Ovary (tissue), 7 donors: ENCODE measurements at regions not wholly inside any gene's neighbourhood (a gene's known extent, or its start where the extent isn't known, plus 50 kb on each side); places are given as distances from the start of the nearest gene placed in this dataset.

Experiments
- DNase-seq, 5 donors: peaks; one replicate each; pipeline ENCODE4 v3.0.0-alpha.2; 2019 to 2020
- H3K27ac ChIP-seq, 2 donors: fragments of 200-600 bp; one replicate each; pipeline versions ENCODE4 v1.5.1 to v1.8.0; 2019 to 2022
- H3K27me3 ChIP-seq: fragments of 200-600 bp; one replicate; pipeline ENCODE4 v1.8.0; 2022
- H3K36me3 ChIP-seq: fragments of 200-600 bp; sonication (generic); one replicate; pipeline ENCODE4 v1.5.1; 2019
- H3K4me1 ChIP-seq: one replicate; pipeline ENCODE4 v1.8.1; 2013; ENCODE audit warnings: mild to moderate bottlenecking, moderate library complexity; ENCODE audit not compliant: insufficient read depth
- H3K4me3 ChIP-seq: fragments of 200-600 bp; sonication (generic); one replicate; pipeline ENCODE4 v1.5.1; 2017
- H3K9me3 ChIP-seq, 2 donors: fragments of 200-600 bp in 1 of 2; sonication (generic) in 1 of 2; one replicate each; pipeline versions ENCODE4 v1.5.1 to v1.8.1; 2013 to 2019; ENCODE audit warnings: mild to moderate bottlenecking in 1 of 2, moderate library complexity in 1 of 2
- EP300 ChIP-seq: sonication (generic); formaldehyde crosslinking; IDR thresholded peaks from one replicate; pipeline ENCODE4 v1.6.1; 2017; ENCODE audit warnings: antibody characterized with exemption
- POLR2A ChIP-seq: fragments of 450-650 bp; IDR thresholded peaks from one replicate; pipeline ENCODE4 v1.6.1; 2017; ENCODE audit warnings: antibody characterized with exemption, mild to moderate bottlenecking, moderate library complexity
- WGBS, 3 donors: extraction: QIAGEN DNeasy Blood & Tissue Kit in 1 of 3; methylation state at CpG; one replicate each; pipeline versions ENCODE4 v1.1.5 to v1.1.7; 2013 to 2017; 5-methylcytosine and 5-hydroxymethylcytosine counted together
- intact Hi-C, 4 donors: fragments of 100-400 bp; cut with DNase I; formaldehyde crosslinking; loops; one replicate each; pipeline versions ENCODE4 v1.11.0 to v1.15.1; 2022 to 2023
- TF ChIP-seq, protein P1 (sequence below), 3 donors: fragments of 450-650 bp in 2 of 3; fragments of 200-600 bp in 1 of 3; IDR thresholded peaks; one replicate each; pipeline versions ENCODE4 v1.5.1 to v1.8.0; 2016 to 2022; ENCODE audit warnings: antibody characterized with exemption in 3 of 3, mild to moderate bottlenecking in 1 of 3
- donor health status: DM: no; HTN: no; CAD: no; lungs with moderate emphysema.
- donor health status: DM: no; HTN: no; CAD: no.
- donor health status: Bipolar disorder and iron deficiency.
- donor health status: DM: no; HTN: no; CAD: no.
- donor health status: DM: yes; HTN: yes; CAD: no.

DNA sequence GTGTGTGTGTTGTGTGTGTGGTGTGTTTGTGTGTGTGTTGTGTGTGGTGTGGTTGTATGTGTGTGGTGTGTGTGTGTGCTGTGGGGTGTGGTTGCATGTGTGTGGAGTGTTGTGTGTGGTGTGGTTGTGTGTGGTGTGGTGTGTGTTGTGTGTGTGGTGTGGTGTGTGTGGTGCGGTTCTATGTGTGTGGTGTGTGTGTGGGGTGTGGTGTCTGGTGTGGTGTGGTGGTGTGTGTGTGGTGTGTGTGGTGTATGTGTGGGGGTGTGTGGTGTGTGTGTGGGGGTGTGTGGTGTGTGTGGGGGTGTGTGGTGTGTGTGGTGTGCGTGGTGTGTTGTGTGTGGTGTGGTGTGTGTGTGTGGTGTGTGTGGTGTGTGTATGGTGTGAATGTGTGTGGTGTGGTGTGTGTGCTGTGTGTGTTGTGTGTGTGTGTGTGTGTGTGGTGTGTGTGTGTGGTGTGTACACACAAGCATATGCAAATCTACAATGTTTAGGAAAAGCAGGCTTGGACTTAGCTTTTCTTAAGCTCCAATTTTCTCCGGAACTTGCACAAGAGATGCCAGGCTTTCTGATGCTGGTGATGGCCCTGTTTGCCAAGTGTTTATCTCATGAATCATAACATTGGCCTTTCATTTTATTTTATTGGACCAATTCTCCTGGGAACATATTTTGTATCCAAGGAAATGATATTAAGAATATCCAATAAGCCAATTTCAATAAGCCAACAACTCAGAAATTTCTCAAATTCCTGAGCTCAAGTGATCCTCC, 148.7 kb downstream of the SPATA18 start:
- H3K27ac ChIP-seq: no peak overlapping the region
- H3K4me1 ChIP-seq: no peaks in the 10 kb centered on the region
- no peak for TF ChIP-seq EP300
- TF ChIP-seq, protein P1, sequence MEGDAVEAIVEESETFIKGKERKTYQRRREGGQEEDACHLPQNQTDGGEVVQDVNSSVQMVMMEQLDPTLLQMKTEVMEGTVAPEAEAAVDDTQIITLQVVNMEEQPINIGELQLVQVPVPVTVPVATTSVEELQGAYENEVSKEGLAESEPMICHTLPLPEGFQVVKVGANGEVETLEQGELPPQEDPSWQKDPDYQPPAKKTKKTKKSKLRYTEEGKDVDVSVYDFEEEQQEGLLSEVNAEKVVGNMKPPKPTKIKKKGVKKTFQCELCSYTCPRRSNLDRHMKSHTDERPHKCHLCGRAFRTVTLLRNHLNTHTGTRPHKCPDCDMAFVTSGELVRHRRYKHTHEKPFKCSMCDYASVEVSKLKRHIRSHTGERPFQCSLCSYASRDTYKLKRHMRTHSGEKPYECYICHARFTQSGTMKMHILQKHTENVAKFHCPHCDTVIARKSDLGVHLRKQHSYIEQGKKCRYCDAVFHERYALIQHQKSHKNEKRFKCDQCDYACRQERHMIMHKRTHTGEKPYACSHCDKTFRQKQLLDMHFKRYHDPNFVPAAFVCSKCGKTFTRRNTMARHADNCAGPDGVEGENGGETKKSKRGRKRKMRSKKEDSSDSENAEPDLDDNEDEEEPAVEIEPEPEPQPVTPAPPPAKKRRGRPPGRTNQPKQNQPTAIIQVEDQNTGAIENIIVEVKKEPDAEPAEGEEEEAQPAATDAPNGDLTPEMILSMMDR (IDR thresholded peaks at IDR 0.05): no peak
- no peaks in the 10 kb centered on the region for H3K9me3 ChIP-seq
- no peaks in the 10 kb centered on the region for H3K27me3 ChIP-seq
- intact Hi-C loops: no loop called here
- H3K4me3 ChIP-seq: no peak overlapping the region
- 66 to 88% (median 75%) methylated on average over 3 of the region's 3 CpGs for WGBS, 3 donors
- no peak for DNase-seq
- no peaks in the 10 kb centered on the region for H3K36me3 ChIP-seq

DNA sequence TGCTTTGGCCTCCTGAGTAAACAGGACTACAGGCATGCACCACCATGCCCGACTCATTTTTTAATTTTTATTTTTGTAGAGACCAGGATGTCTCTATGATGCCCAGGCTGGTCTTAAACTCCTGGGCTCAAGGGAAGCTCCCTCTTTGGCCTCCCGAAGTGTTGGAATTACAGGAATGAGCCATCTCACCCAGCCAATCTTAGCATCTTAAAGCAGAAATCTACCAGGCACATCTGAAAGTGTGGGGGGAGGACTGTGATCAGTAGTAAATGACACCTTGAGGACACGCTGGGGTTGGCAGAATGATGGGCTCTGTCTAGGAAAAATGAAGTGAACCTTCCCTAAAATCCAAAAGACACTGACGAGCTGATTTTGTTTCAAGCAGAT, 149.2 kb downstream of the SPATA18 start:
- no peaks in the 10 kb centered on the region for H3K36me3 ChIP-seq
- H3K4me1 ChIP-seq: no peaks in the 10 kb centered on the region
- TF ChIP-seq EP300 (no peak), POLR2A (no peak)
- TF ChIP-seq, protein P1 (IDR thresholded peaks at IDR 0.05): no peak
- H3K27ac ChIP-seq: no peak overlapping the region
- intact Hi-C loops: no loop called here
- no peaks in the 10 kb centered on the region for H3K9me3 ChIP-seq
- 85 to 88% (median 86%) methylated on average over 4 of the region's 4 CpGs for WGBS, 3 donors
- H3K27me3 ChIP-seq: no peaks in the 10 kb centered on the region
- no peak for DNase-seq
- no peak overlapping the region for H3K4me3 ChIP-seq

DNA sequence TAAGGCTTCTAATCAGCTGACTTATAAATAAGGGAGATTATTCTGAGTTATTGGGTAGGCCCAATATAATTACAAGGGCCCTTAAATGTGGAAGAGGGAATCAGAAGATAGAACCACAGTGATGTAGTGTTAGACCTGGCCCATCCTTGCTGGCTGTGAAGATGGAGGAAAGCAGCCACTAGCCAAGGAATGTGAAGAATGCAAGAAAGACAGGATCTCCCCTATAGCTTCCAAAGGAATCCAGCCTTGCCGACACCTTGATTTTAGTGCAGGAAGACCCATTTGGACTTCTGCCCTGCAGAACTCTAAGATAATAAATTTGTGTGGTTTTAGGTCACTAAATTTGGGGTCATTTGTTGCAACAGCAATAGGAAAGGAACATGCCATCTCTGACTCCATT, 150.6 kb downstream of the SPATA18 start:
- Histone ChIP-seq H3K27ac (no peak overlapping the region), H3K9me3 (no peaks in the 10 kb centered on the region), H3K36me3 (no peaks in the 10 kb centered on the region), H3K27me3 (no peaks in the 10 kb centered on the region), H3K4me3 (no peak overlapping the region), H3K4me1 (no peaks in the 10 kb centered on the region)
- intact Hi-C loops: no loop called here
- DNase-seq: no peak
- WGBS, 3 donors: 39 to 76% (median 48%) methylated on average over 1 of the region's 1 CpG
- TF ChIP-seq EP300 (no peak), POLR2A (no peak)
- TF ChIP-seq, protein P1 (IDR thresholded peaks at IDR 0.05): no peak

DNA sequence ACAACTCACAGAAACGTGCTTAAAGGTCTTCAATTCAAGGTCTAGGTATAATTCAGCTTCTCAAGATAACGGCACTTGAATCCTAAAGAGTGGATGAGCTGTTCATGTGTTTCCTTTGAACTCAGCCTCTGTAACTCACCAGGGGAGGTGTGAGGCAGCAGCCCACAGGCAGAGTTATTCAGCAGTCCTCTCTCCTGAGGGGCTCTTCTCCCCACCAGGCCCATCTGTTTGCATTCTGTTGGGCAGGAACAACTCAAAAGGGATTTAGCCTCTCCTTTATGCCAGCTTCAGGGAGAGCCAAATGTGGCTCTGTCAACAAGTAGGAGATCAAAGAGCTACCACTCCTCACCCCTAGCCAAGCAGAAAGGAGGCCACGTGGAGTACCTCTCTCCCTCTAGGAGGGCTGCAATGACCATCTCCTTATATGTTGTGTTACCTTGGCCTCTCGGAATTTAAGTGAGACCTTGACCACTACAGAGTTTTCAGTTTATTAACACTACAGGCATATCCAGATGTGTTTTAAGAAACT, 151.2 kb downstream of the SPATA18 start:
- Histone ChIP-seq H3K27me3 (no peaks in the 10 kb centered on the region), H3K36me3 (no peaks in the 10 kb centered on the region), H3K4me1 (no peaks in the 10 kb centered on the region), H3K27ac (no peak overlapping the region), H3K4me3 (no peak overlapping the region), H3K9me3 (no peaks in the 10 kb centered on the region)
- WGBS, 3 donors: 63 to 71% (median 68%) methylated on average over 4 of the region's 4 CpGs
- TF ChIP-seq, protein P1 (IDR thresholded peaks at IDR 0.05): no peak
- TF ChIP-seq EP300 (no peak), POLR2A (no peak)
- no peak for DNase-seq
- intact Hi-C loops: no loop called here
